Liver (tissue), 8 donors: ENCODE measurements at regions not wholly inside any gene's neighbourhood (a gene's known extent, or its start where the extent isn't known, plus 50 kb on each side); places are given as distances from the start of the nearest gene placed in this dataset.

Experiments used
- DNase-seq: peaks from one replicate; pipeline ENCODE4 v3.0.0-alpha.2; 2017; ENCODE audit warnings: low spot score
- H3K27ac ChIP-seq, 2 donors: one replicate each; pipeline ENCODE4 v1.7.0; 2013; ENCODE audit warnings: inconsistent platforms in 2 of 2, low read length in 2 of 2, control low read depth in 1 of 2, low read depth in 1 of 2, mild to moderate bottlenecking in 1 of 2
- H3K27me3 ChIP-seq, 4 donors: one replicate each; pipeline versions ENCODE4 v1.6.1 to v1.7.0; 2013; ENCODE audit warnings: low read length in 3 of 4, inconsistent platforms in 1 of 4, mild to moderate bottlenecking in 1 of 4, moderate library complexity in 1 of 4; ENCODE audit not compliant: control insufficient read depth in 4 of 4, insufficient read depth in 4 of 4
- H3K36me3 ChIP-seq, 4 donors: one replicate each; pipeline versions ENCODE4 v1.6.1 to v1.7.0; 2013; ENCODE audit warnings: low read length in 3 of 4, mild to moderate bottlenecking in 3 of 4, low read depth in 1 of 4, moderate library complexity in 1 of 4; ENCODE audit not compliant: control insufficient read depth in 4 of 4, insufficient read depth in 3 of 4
- H3K4me1 ChIP-seq, 4 donors: one replicate each; pipeline versions ENCODE4 v1.6.1 to v1.7.0; 2013; ENCODE audit warnings: low read length in 3 of 4, mild to moderate bottlenecking in 3 of 4, moderate library complexity in 1 of 4; ENCODE audit not compliant: control insufficient read depth in 4 of 4, insufficient read depth in 4 of 4
- H3K4me3 ChIP-seq, 3 donors: one replicate each; pipeline versions ENCODE4 v1.6.1 to v1.7.0; 2013; ENCODE audit warnings: low read length in 3 of 3, control low read depth in 1 of 3, low read depth in 1 of 3, mild to moderate bottlenecking in 1 of 3
- H3K9ac ChIP-seq, 2 donors: one replicate each; pipeline ENCODE4 v1.7.0; 2013; ENCODE audit warnings: low read length in 2 of 2, mild to moderate bottlenecking in 2 of 2, moderate library complexity in 2 of 2, control low read depth in 1 of 2, low read depth in 1 of 2
- H3K9me3 ChIP-seq, 4 donors: one replicate each; pipeline versions ENCODE4 v1.6.1 to v1.7.0; 2013; ENCODE audit warnings: low read length in 3 of 4; ENCODE audit not compliant: control insufficient read depth in 4 of 4
- ATF3 ChIP-seq: IDR thresholded peaks from 2 replicates; pipeline ENCODE4 v1.6.1; 2016; ENCODE audit warnings: antibody characterized with exemption
- CTCF ChIP-seq: fragments of 150-350 bp; IDR thresholded peaks from 2 replicates; pipeline ENCODE4 v1.5.1; 2017; ENCODE audit warnings: improper control_type of control experiment, low read depth, low read length; ENCODE audit not compliant: missing input control
- FOXA2 ChIP-seq: IDR thresholded peaks from 2 replicates; pipeline ENCODE4 v1.6.1; 2016; ENCODE audit warnings: antibody characterized with exemption
- HNF4A ChIP-seq, 2 donors: conservative IDR thresholded peaks; 2 replicates each; pipeline ENCODE4 v1.6.1; 2016; ENCODE audit warnings: antibody characterized with exemption in 2 of 2, mild to moderate bottlenecking in 2 of 2
- HNF4G ChIP-seq: IDR thresholded peaks from 2 replicates; pipeline ENCODE4 v1.6.1; 2016; ENCODE audit warnings: antibody characterized with exemption
- MAX ChIP-seq: IDR thresholded peaks from 2 replicates; pipeline ENCODE4 v1.6.1; 2016; ENCODE audit warnings: antibody characterized with exemption
- NR2F2 ChIP-seq: IDR thresholded peaks from 2 replicates; pipeline ENCODE4 v1.6.1; 2016; ENCODE audit warnings: antibody characterized with exemption
- RAD21 ChIP-seq, 2 donors: IDR thresholded peaks; 2 replicates each; pipeline ENCODE4 v1.6.1; 2016; ENCODE audit warnings: antibody characterized with exemption in 2 of 2, mild to moderate bottlenecking in 2 of 2
- SP1 ChIP-seq: IDR thresholded peaks from 2 replicates; pipeline ENCODE4 v1.6.1; 2018; ENCODE audit warnings: antibody characterized with exemption, mild to moderate bottlenecking
- YY1 ChIP-seq: IDR thresholded peaks from 2 replicates; pipeline ENCODE4 v1.6.1; 2016; ENCODE audit warnings: antibody characterized with exemption, mild to moderate bottlenecking
- ZBTB33 ChIP-seq: IDR thresholded peaks from 2 replicates; pipeline ENCODE4 v1.6.1; 2016; ENCODE audit warnings: antibody characterized with exemption
- WGBS: extraction: QIAGEN DNeasy Blood & Tissue Kit; methylation state at CpG from one replicate; pipeline ENCODE4 v1.1.7; 2013; 5-methylcytosine and 5-hydroxymethylcytosine counted together
- donor health status: healthy.
- donor health status: healthy.
- donor health status: healthy.
- donor health status: healthy.
- donor health status: healthy.

GRCh38 chr21:17045214-17045853 is 467.5 kb upstream of the CXADR start:
- 83% methylated on average over 1 of the region's 1 CpG for WGBS
- no peak for TF ChIP-seq YY1
- TF ChIP-seq FOXA2, result no peak
- TF ChIP-seq CTCF, result peak; percentile 52
- TF ChIP-seq HNF4G, result no peak
- TF ChIP-seq NR2F2, result no peak
- TF ChIP-seq RAD21 (IDR thresholded peaks at IDR 0.05), result peak; percentile 72 to 76
- no peak overlapping the region for H3K9ac ChIP-seq
- H3K4me1 ChIP-seq, result no peaks in the 10 kb centered on the region
- no peak for DNase-seq
- no peak overlapping the region for H3K27ac ChIP-seq
- no peaks in the 10 kb centered on the region for H3K27me3 ChIP-seq
- no peaks in the 10 kb centered on the region for H3K9me3 ChIP-seq
- H3K36me3 ChIP-seq, result no peaks in the 10 kb centered on the region
- no peak overlapping the region for H3K4me3 ChIP-seq

GRCh38 chr21:17048974-17049373 is 463.9 kb upstream of the CXADR start:
- Histone ChIP-seq H3K27me3 (no peaks in the 10 kb centered on the region), H3K9me3 (no peaks in the 10 kb centered on the region), H3K36me3 (no peaks in the 10 kb centered on the region), H3K4me1 (no peaks in the 10 kb centered on the region), H3K4me3 (no peak overlapping the region), H3K27ac (no peak overlapping the region), H3K9ac (no peak overlapping the region)
- TF ChIP-seq HNF4A (conservative IDR thresholded peaks at IDR 0.05), result no peak
- TF ChIP-seq YY1, result no peak
- no peak for TF ChIP-seq SP1
- no peak for TF ChIP-seq ATF3
- TF ChIP-seq MAX, result no peak
- TF ChIP-seq ZBTB33, result no peak
- TF ChIP-seq CTCF, result no peak
- no peak for DNase-seq
- 82% methylated on average over 3 of the region's 3 CpGs for WGBS

- DNase-seq, result no peak
- no peak overlapping the region for H3K4me3 ChIP-seq
- TF ChIP-seq YY1 (no peak), RAD21 (IDR thresholded peaks at IDR 0.05) (no peak)
- no peaks in the 10 kb centered on the region for H3K9me3 ChIP-seq
- no peaks in the 10 kb centered on the region for H3K4me1 ChIP-seq
- no peak overlapping the region for H3K9ac ChIP-seq
- H3K27ac ChIP-seq, result no peak overlapping the region
- H3K36me3 ChIP-seq, result no peaks in the 10 kb centered on the region
- no peaks in the 10 kb centered on the region for H3K27me3 ChIP-seq
- WGBS, result 80% methylated on average over 1 of the region's 1 CpG
These were observed 462.7 kb upstream of the CXADR start for GRCh38 chr21:17050156-17050555.
